Activated CD8-positive, alpha-beta memory T cell treated with anti-CD3 and anti-CD28 coated beads, Interleukin-2, amount 10 ng/mL, durations not matched to agents 7 days and 5 days (primary cell): ENCODE measurements at regions not wholly inside any gene's neighbourhood (a gene's known extent, or its start where the extent isn't known, plus 50 kb on each side); places are given as distances from the start of the nearest gene placed in this dataset.
A peak's percentile ranks its signal among the peaks of the same experiment; 100 is the strongest.
"Not testable (repeated sequence)": the region's sequence is repeated elsewhere in the genome, so short reads cannot be mapped to it uniquely, and the experiment has no call there.

Experiments
- ATAC-seq: fragments of 150-1000 bp; cut with Tn5 transposase; one replicate; pipeline ENCODE4 v1.10.0; 2021; ENCODE audit warnings: moderate library complexity
- CTCF ChIA-PET: fragments of 350-600 bp; sonication (Branson Sonifier 250); formaldehyde crosslinking; loops from one replicate; lab custom pipeline; 2021; ENCODE audit warnings: antibody characterized with exemption; lab: Charles Lee
- DNase-seq: peaks from one replicate; pipeline ENCODE4 v3.0.0-alpha.2; 2020
- H3K27ac Mint-ChIP-seq: one replicate; pipeline ENCODE4 v1.8.0; 2021; ENCODE audit warnings: mild to moderate bottlenecking, mixed read lengths
- H3K27me3 Mint-ChIP-seq: one replicate; pipeline ENCODE4 v1.8.0; 2021; ENCODE audit warnings: mixed read lengths
- H3K36me3 Mint-ChIP-seq: one replicate; pipeline ENCODE4 v1.8.0; 2021; ENCODE audit warnings: mild to moderate bottlenecking, mixed read lengths
- H3K4me1 Mint-ChIP-seq: one replicate; pipeline ENCODE4 v1.8.0; 2021; ENCODE audit warnings: mixed read lengths
- H3K4me3 Mint-ChIP-seq: one replicate; pipeline ENCODE4 v1.8.0; 2021; ENCODE audit warnings: mild to moderate bottlenecking, moderate library complexity, mixed read lengths
- H3K9me3 Mint-ChIP-seq: one replicate; pipeline ENCODE4 v1.8.0; 2022; ENCODE audit warnings: low read depth, mixed read lengths

- peaks cover 2% of the 10 kb centered on the region for H3K9me3 Mint-ChIP-seq
- H3K27ac Mint-ChIP-seq, result no peak overlapping the region
- peaks cover 3% of the 10 kb centered on the region for H3K27me3 Mint-ChIP-seq
- H3K4me1 Mint-ChIP-seq, result no peaks in the 10 kb centered on the region
- CTCF ChIA-PET, result no interaction called here
- no peak overlapping the region for H3K4me3 Mint-ChIP-seq
- H3K36me3 Mint-ChIP-seq, result peaks cover 1% of the 10 kb centered on the region
- no peak for DNase-seq
- ATAC-seq, result no peak
Observed at GRCh38 chr10:9036711-9037204, 982.3 kb downstream of the GATA3 start.

- no peak for DNase-seq
Observed at GRCh38 chr10:9038146-9038714, 983.7 kb downstream of the GATA3 start.

GRCh38 chr10:9043466-9043865, 989.0 kb downstream of the GATA3 start:
- no peak overlapping the region for H3K27ac Mint-ChIP-seq
- no peak for DNase-seq
- H3K4me1 Mint-ChIP-seq, result no peaks in the 10 kb centered on the region
- H3K4me3 Mint-ChIP-seq, result no peak overlapping the region
- CTCF ChIA-PET, result no interaction called here
- H3K27me3 Mint-ChIP-seq, result no peaks in the 10 kb centered on the region
- no peak for ATAC-seq
- peaks cover 2% of the 10 kb centered on the region for H3K9me3 Mint-ChIP-seq
- no peaks in the 10 kb centered on the region for H3K36me3 Mint-ChIP-seq

More at GRCh38 chr10:9038146-9038714, 983.7 kb downstream of the GATA3 start:
- Mint-ChIP-seq H3K4me1 (no peaks in the 10 kb centered on the region), H3K36me3 (peaks cover 1% of the 10 kb centered on the region), H3K4me3 (no peak overlapping the region), H3K9me3 (peaks cover 2% of the 10 kb centered on the region), H3K27ac (no peak overlapping the region), H3K27me3 (no peaks in the 10 kb centered on the region)
- CTCF ChIA-PET, result no interaction called here
- no peak for ATAC-seq

GRCh38 chr10:9045311-9045710, 990.8 kb downstream of the GATA3 start:
- H3K27me3 Mint-ChIP-seq, result no peaks in the 10 kb centered on the region
- no peak overlapping the region for H3K4me3 Mint-ChIP-seq
- DNase-seq (no peak), ATAC-seq (no peak)
- peaks cover 2% of the 10 kb centered on the region for H3K9me3 Mint-ChIP-seq
- H3K36me3 Mint-ChIP-seq, result no peaks in the 10 kb centered on the region
- no peak overlapping the region for H3K27ac Mint-ChIP-seq
- no peaks in the 10 kb centered on the region for H3K4me1 Mint-ChIP-seq
- CTCF ChIA-PET, result interaction anchor here (1.0 kb wide), 1 partner anchor 11 kb away, joined by 3 read pairs; no protein-coding TSS in a partner anchor

GRCh38 chr10:9051328-9051974, 997.0 kb downstream of the GATA3 start:
- Mint-ChIP-seq H3K4me1 (peaks cover 6% of the 10 kb centered on the region), H3K36me3 (no peaks in the 10 kb centered on the region), H3K4me3 (no peak overlapping the region), H3K27ac (peak overlapping the region; percentile 3), H3K9me3 (no peaks in the 10 kb centered on the region), H3K27me3 (no peaks in the 10 kb centered on the region)
- ATAC-seq (no peak), DNase-seq (no peak)
- CTCF ChIA-PET, result interaction anchor here (0.6 kb wide), 1 partner anchor 919 kb away, joined by 3 read pairs; no protein-coding TSS in a partner anchor

GRCh38 chr10:9052767-9053166, 998.3 kb downstream of the GATA3 start:
- no peaks in the 10 kb centered on the region for H3K36me3 Mint-ChIP-seq

GRCh38 chr10:9056521-9056920, 1002.0 kb downstream of the GATA3 start:
- no peak overlapping the region for H3K27ac Mint-ChIP-seq

More at GRCh38 chr10:9052767-9053166, 998.3 kb downstream of the GATA3 start:
- ATAC-seq, result no peak
- Mint-ChIP-seq H3K27ac (no peak overlapping the region), H3K4me3 (no peak overlapping the region), H3K27me3 (no peaks in the 10 kb centered on the region), H3K4me1 (peaks cover 6% of the 10 kb centered on the region), H3K9me3 (no peaks in the 10 kb centered on the region)
- CTCF ChIA-PET, result no interaction called here
- no peak for DNase-seq

GRCh38 chr10:9057293-9057692, 1002.8 kb downstream of the GATA3 start:
- H3K9me3 Mint-ChIP-seq, H3K36me3 Mint-ChIP-seq, ATAC-seq, H3K4me1 Mint-ChIP-seq, H3K27ac Mint-ChIP-seq, CTCF ChIA-PET, DNase-seq, H3K27me3 Mint-ChIP-seq, H3K4me3 Mint-ChIP-seq: not testable (repeated sequence)

More at GRCh38 chr10:9056521-9056920, 1002.0 kb downstream of the GATA3 start:
- Mint-ChIP-seq H3K36me3 (no peaks in the 10 kb centered on the region), H3K27me3 (no peaks in the 10 kb centered on the region), H3K4me1 (peaks cover 6% of the 10 kb centered on the region), H3K9me3 (no peaks in the 10 kb centered on the region), H3K4me3 (no peak overlapping the region)
- DNase-seq, result no peak
- CTCF ChIA-PET, result no interaction called here
- ATAC-seq, result no peak

- H3K9me3 Mint-ChIP-seq, result no peaks in the 10 kb centered on the region
- no peaks in the 10 kb centered on the region for H3K36me3 Mint-ChIP-seq
- no peak overlapping the region for H3K4me3 Mint-ChIP-seq
- H3K27me3 Mint-ChIP-seq, result no peaks in the 10 kb centered on the region
- CTCF ChIA-PET, result no interaction called here
- H3K4me1 Mint-ChIP-seq, result no peaks in the 10 kb centered on the region
- DNase-seq (no peak), ATAC-seq (no peak)
- H3K27ac Mint-ChIP-seq, result no peak overlapping the region
Observed at GRCh38 chr10:9060314-9060713, 1005.8 kb downstream of the GATA3 start.

- Mint-ChIP-seq H3K4me3 (no peak overlapping the region), H3K4me1 (no peaks in the 10 kb centered on the region), H3K27ac (no peak overlapping the region), H3K27me3 (no peaks in the 10 kb centered on the region), H3K36me3 (no peaks in the 10 kb centered on the region), H3K9me3 (no peaks in the 10 kb centered on the region)
- ATAC-seq (no peak), DNase-seq (no peak)
- CTCF ChIA-PET, result no interaction called here
Observed at GRCh38 chr10:9061871-9062270, 1007.4 kb downstream of the GATA3 start.

GRCh38 chr10:9066152-9066551, 1011.7 kb downstream of the GATA3 start:
- Mint-ChIP-seq H3K27ac (no peak overlapping the region), H3K9me3 (no peaks in the 10 kb centered on the region), H3K4me1 (no peaks in the 10 kb centered on the region), H3K4me3 (no peak overlapping the region), H3K27me3 (no peaks in the 10 kb centered on the region), H3K36me3 (no peaks in the 10 kb centered on the region)
- CTCF ChIA-PET, result no interaction called here
- ATAC-seq (no peak), DNase-seq (no peak)

- Mint-ChIP-seq H3K27me3 (no peaks in the 10 kb centered on the region), H3K9me3 (no peaks in the 10 kb centered on the region), H3K27ac (no peak overlapping the region), H3K4me3 (no peak overlapping the region), H3K4me1 (no peaks in the 10 kb centered on the region), H3K36me3 (no peaks in the 10 kb centered on the region)
- CTCF ChIA-PET, result no interaction called here
- DNase-seq, result no peak
- ATAC-seq, result no peak
Observed at GRCh38 chr10:9068003-9068402, 1013.5 kb downstream of the GATA3 start.

- H3K4me1 Mint-ChIP-seq, result no peaks in the 10 kb centered on the region
- H3K9me3 Mint-ChIP-seq, result no peaks in the 10 kb centered on the region
- DNase-seq (no peak), ATAC-seq (no peak)
- no peak overlapping the region for H3K4me3 Mint-ChIP-seq
- no peaks in the 10 kb centered on the region for H3K27me3 Mint-ChIP-seq
- CTCF ChIA-PET, result no interaction called here
- H3K36me3 Mint-ChIP-seq, result no peaks in the 10 kb centered on the region
- H3K27ac Mint-ChIP-seq, result no peak overlapping the region
Observed at GRCh38 chr10:9069136-9069535, 1014.6 kb downstream of the GATA3 start.

- no peaks in the 10 kb centered on the region for H3K9me3 Mint-ChIP-seq
- H3K36me3 Mint-ChIP-seq, result no peaks in the 10 kb centered on the region
- no peaks in the 10 kb centered on the region for H3K4me1 Mint-ChIP-seq
- H3K4me3 Mint-ChIP-seq, result no peak overlapping the region
- DNase-seq, result no peak
- CTCF ChIA-PET, result no interaction called here
- no peak overlapping the region for H3K27ac Mint-ChIP-seq
- H3K27me3 Mint-ChIP-seq, result no peaks in the 10 kb centered on the region
- ATAC-seq, result no peak
Observed at GRCh38 chr10:9075420-9075819, 1020.9 kb downstream of the GATA3 start.
